GM12865 (cell line): ENCODE measurements at regions not wholly inside any gene's neighbourhood (a gene's known extent, or its start where the extent isn't known, plus 50 kb on each side); places are given as distances from the start of the nearest gene placed in this dataset.

Experiments
- DNase-seq: peaks from one replicate; pipeline ENCODE4 v3.0.0; 2010; ENCODE audit warnings: low read depth
- H3K4me3 ChIP-seq: 2 replicates; pipeline ENCODE4 v1.5.1; 2011; ENCODE audit warnings: mild to moderate bottlenecking, low read depth, low read length, control low read depth
- CTCF ChIP-seq: IDR thresholded peaks from 2 replicates; pipeline ENCODE4 v1.5.1; 2011; ENCODE audit warnings: low read length, control low read depth, low read depth, inconsistent platforms; ENCODE audit not compliant: insufficient read depth; ENCODE audit errors: missing control alignments

DNA sequence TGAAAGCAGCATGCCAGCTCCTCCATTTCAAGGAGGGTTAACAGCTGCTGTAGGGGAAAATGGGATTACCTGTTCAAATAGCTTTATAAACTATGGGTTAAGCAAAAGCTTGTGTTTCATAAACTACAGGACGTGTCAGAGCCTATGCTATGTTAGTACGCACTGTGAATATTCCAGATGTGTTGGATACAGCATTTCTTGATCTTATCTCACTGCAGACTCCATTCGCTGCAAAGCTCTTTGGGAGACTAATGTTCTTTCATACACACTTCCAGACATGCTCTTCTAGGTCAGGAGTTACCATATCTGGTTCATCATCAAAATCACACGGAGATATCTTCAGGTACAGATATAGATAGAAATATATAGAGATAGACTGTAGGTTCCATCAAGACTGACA, 281.2 kb upstream of the FAM241A start:
- TF ChIP-seq CTCF: no peak
- no peak for DNase-seq

GRCh38 chr4:111869339-111869738, 275.9 kb upstream of the FAM241A start:
- no peak for TF ChIP-seq CTCF
- no peak for DNase-seq

More for the DNA sequence above, 281.2 kb upstream of the FAM241A start:
- no peak overlapping the region for H3K4me3 ChIP-seq

DNA sequence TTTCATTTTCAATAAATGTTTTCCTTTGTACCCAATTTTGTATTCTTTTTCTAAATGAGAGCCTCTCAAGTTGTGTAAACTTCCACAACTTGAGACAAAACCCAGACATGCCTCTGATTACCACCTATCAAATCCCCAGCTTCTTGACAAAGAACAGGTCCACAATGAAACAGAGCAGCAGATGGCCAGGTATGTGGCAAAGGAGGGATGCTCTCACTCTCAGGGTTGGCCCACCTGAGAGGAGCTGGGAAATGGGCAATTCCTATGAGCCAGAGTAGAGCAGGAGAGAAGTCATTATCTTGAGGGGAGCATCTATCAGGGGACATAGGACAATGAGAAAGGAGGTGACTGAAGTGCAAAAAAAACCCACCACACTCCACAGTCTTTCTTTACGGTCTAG, 273.5 kb upstream of the FAM241A start:
- no peak for DNase-seq
- H3K4me3 ChIP-seq: no peak overlapping the region
- no peak for TF ChIP-seq CTCF

More at GRCh38 chr4:111869339-111869738, 275.9 kb upstream of the FAM241A start:
- H3K4me3 ChIP-seq: no peak overlapping the region

GRCh38 chr4:111873801-111874200, 271.5 kb upstream of the FAM241A start:
- no peak for TF ChIP-seq CTCF
- no peak for DNase-seq
- H3K4me3 ChIP-seq: no peak overlapping the region

DNA sequence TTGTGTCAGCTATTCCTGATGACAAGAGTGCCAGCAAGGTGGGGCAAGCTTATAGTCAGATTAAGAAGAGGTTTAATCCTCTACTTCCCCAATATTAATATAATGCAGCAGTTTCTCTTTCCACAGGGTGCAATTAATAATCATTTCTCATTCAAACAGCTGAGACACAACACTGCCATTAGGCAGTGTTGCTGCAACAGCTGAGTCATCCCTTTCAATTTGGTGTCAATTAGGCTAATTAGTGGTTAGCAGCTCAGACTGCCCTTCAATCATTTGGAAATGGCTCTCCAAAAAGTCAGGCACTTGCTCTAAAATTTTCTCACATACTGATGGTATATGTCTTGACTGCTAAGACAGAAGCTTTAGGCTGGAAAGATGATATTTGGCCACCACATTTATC, 265.7 kb upstream of the FAM241A start:
- no peak overlapping the region for H3K4me3 ChIP-seq
- DNase-seq: no peak
- TF ChIP-seq CTCF: no peak

GRCh38 chr4:111880116-111880515, 265.1 kb upstream of the FAM241A start:
- H3K4me3 ChIP-seq: no peak overlapping the region
- DNase-seq: no peak
- TF ChIP-seq CTCF: no peak

- DNase-seq: no peak
- TF ChIP-seq CTCF: no peak
Observed at GRCh38 chr4:111883557-111883999, 261.7 kb upstream of the FAM241A start.

More at GRCh38 chr4:111883557-111883999, 261.7 kb upstream of the FAM241A start:
- no peak overlapping the region for H3K4me3 ChIP-seq
